ENCODE measurements at regions not wholly inside any gene's neighbourhood (a gene's known extent, or its start where the extent isn't known, plus 50 kb on each side); places are given as distances from the start of the nearest gene placed in this dataset.

DNA sequence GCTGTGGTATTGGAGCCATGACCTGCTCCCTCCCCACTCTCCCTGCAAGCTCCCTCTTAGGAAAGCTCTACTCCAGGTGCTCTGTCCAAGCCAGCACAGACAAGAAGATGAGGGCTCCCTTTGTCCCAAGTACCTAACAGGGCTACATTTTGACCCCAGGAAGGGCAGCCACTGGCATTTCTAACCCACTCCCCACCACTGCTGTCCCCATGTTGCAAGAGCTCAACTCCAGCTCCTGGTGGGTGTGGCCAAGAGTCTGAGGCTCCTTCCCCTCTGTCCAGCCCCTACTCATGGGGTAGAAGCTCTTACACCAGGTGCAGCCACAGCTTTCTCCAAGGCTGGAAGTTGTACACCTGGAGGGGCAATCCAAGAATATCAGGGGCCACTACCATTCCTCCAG lies 127.0 kb upstream of the NPAS2 start:
- no peaks in the 10 kb centered on the region for H3K36me3 ChIP-seq (replicated peaks; ENCODE audit: insufficient read depth, low read depth)
- H4K20me1 ChIP-seq (ENCODE audit: insufficient read depth, poor library complexity, severe bottlenecking): no peaks in the 10 kb centered on the region
- no peak overlapping the region for H3K4me2 ChIP-seq
- H3K9me2 ChIP-seq (replicated peaks; ENCODE audit: insufficient read depth): no peaks in the 10 kb centered on the region
- TF ChIP-seq, protein P1, sequence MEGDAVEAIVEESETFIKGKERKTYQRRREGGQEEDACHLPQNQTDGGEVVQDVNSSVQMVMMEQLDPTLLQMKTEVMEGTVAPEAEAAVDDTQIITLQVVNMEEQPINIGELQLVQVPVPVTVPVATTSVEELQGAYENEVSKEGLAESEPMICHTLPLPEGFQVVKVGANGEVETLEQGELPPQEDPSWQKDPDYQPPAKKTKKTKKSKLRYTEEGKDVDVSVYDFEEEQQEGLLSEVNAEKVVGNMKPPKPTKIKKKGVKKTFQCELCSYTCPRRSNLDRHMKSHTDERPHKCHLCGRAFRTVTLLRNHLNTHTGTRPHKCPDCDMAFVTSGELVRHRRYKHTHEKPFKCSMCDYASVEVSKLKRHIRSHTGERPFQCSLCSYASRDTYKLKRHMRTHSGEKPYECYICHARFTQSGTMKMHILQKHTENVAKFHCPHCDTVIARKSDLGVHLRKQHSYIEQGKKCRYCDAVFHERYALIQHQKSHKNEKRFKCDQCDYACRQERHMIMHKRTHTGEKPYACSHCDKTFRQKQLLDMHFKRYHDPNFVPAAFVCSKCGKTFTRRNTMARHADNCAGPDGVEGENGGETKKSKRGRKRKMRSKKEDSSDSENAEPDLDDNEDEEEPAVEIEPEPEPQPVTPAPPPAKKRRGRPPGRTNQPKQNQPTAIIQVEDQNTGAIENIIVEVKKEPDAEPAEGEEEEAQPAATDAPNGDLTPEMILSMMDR (IDR thresholded peaks at IDR 0.05; ENCODE audit: poor library complexity): no peak
- TF ChIP-seq EZH2 (IDR thresholded peaks at IDR 0.05; ENCODE audit: borderline replicate concordance) (no peak), EZH2phosphoT487 (IDR thresholded peaks at IDR 0.05; ENCODE audit: low read depth, severe bottlenecking, unreplicated experiment) (no peak)
- DNase-seq (ENCODE audit: low spot score): no peak
- H3K27me3 ChIP-seq: no peaks in the 10 kb centered on the region
- no peak overlapping the region for H3K27ac ChIP-seq
- H3K4me1 ChIP-seq (ENCODE audit: insufficient read depth): no peaks in the 10 kb centered on the region
- no peaks in the 10 kb centered on the region for H3K9me3 ChIP-seq (ENCODE audit: low read depth)
- no peaks in the 10 kb centered on the region for H3K79me2 ChIP-seq
- H3K4me3 ChIP-seq: no peak overlapping the region
- H2AFZ ChIP-seq: no peak overlapping the region

DNA sequence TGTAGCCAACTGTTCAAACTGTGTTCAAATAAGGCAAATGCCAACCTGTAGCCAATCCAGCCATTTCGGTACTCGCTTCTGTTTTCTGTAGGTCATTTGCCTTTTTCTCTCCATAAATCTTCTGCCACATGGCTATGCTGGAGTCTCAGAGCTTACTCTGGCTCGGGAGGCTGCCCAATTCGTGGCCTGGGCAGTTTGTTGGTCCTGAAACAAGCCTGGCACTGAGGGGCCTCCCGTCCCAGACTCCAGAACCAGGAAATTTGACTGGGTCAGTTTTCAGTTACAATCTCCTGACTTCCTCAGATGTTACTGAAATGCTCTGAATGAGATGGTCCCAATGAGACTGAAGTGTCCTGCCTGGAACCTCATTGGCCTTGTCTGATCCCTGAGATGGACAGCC lies 120.8 kb upstream of the NPAS2 start:
- Histone ChIP-seq H3K4me1 (ENCODE audit: insufficient read depth) (no peaks in the 10 kb centered on the region), H3K9me2 (replicated peaks; ENCODE audit: insufficient read depth) (no peaks in the 10 kb centered on the region), H3K9me3 (ENCODE audit: low read depth) (no peaks in the 10 kb centered on the region), H3K27ac (no peak overlapping the region), H3K36me3 (replicated peaks; ENCODE audit: insufficient read depth, low read depth) (no peaks in the 10 kb centered on the region), H4K20me1 (ENCODE audit: insufficient read depth, poor library complexity, severe bottlenecking) (no peaks in the 10 kb centered on the region), H3K27me3 (no peaks in the 10 kb centered on the region), H3K4me3 (no peak overlapping the region), H3K79me2 (no peaks in the 10 kb centered on the region), H2AFZ (no peak overlapping the region), H3K4me2 (no peak overlapping the region)
- WGBS (ENCODE audit: low lambda C conversion rate, missing lambda C conversion rate): 85% methylated on average over 5 of the region's 5 CpGs
- TF ChIP-seq EZH2 (IDR thresholded peaks at IDR 0.05; ENCODE audit: borderline replicate concordance) (no peak), EZH2phosphoT487 (IDR thresholded peaks at IDR 0.05; ENCODE audit: low read depth, severe bottlenecking, unreplicated experiment) (no peak)
- DNase-seq (ENCODE audit: low spot score): no peak

DNA sequence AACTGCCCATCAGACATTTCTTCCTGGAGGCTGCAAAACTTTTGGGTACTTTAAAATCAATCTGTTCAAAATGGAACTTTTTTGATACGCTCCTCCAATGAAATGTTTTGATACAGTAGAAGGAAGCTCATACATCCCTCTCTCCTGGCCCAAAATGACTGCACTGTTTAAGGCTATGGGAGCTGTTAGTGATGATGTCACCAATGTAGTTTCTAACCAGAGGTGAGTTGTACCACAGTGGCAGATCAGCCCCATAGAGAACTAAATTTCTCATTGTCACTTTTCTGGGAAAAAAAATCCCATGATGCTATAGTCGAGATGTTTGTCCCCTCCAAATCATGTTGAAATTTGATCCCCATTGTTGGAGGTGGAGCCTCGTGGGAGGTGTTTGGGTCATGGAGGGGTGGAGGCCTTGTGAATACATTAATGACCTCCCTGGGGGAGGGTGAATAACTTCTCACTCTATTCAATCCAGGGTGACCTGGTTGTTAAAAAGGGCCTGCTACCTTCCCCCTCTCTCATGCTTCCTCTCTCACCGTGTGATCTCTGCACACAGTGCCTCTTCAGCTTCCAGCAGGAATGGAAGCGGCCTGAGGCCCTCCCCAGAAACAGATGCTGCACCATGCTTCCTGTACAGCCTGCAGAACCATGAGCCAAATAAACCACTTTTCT lies 117.4 kb upstream of the NPAS2 start:
- Histone ChIP-seq H3K9me3 (ENCODE audit: low read depth) (no peaks in the 10 kb centered on the region), H2AFZ (no peak overlapping the region), H3K27me3 (no peaks in the 10 kb centered on the region), H3K79me2 (no peaks in the 10 kb centered on the region), H3K4me3 (no peak overlapping the region), H3K4me2 (no peak overlapping the region), H4K20me1 (ENCODE audit: insufficient read depth, poor library complexity, severe bottlenecking) (no peaks in the 10 kb centered on the region), H3K27ac (no peak overlapping the region), H3K4me1 (ENCODE audit: insufficient read depth) (no peaks in the 10 kb centered on the region), H3K36me3 (replicated peaks; ENCODE audit: insufficient read depth, low read depth) (no peaks in the 10 kb centered on the region), H3K9me2 (replicated peaks; ENCODE audit: insufficient read depth) (no peaks in the 10 kb centered on the region)
- 78% methylated on average over 5 of the region's 5 CpGs for WGBS (ENCODE audit: low lambda C conversion rate, missing lambda C conversion rate)
- TF ChIP-seq, protein P1 (IDR thresholded peaks at IDR 0.05; ENCODE audit: poor library complexity): no peak
- no peak for TF ChIP-seq EZH2phosphoT487 (IDR thresholded peaks at IDR 0.05; ENCODE audit: low read depth, severe bottlenecking, unreplicated experiment)
- no peak for TF ChIP-seq EZH2 (IDR thresholded peaks at IDR 0.05; ENCODE audit: borderline replicate concordance)
- DNase-seq (ENCODE audit: low spot score): no peak

- Histone ChIP-seq H3K27ac (no peak overlapping the region), H3K4me2 (no peak overlapping the region), H3K4me1 (ENCODE audit: insufficient read depth) (no peaks in the 10 kb centered on the region), H3K27me3 (no peaks in the 10 kb centered on the region), H3K9me2 (replicated peaks; ENCODE audit: insufficient read depth) (no peaks in the 10 kb centered on the region), H3K9me3 (ENCODE audit: low read depth) (no peaks in the 10 kb centered on the region), H3K36me3 (replicated peaks; ENCODE audit: insufficient read depth, low read depth) (no peaks in the 10 kb centered on the region), H3K4me3 (no peak overlapping the region), H3K79me2 (no peaks in the 10 kb centered on the region), H4K20me1 (ENCODE audit: insufficient read depth, poor library complexity, severe bottlenecking) (no peaks in the 10 kb centered on the region), H2AFZ (no peak overlapping the region)
- DNase-seq (ENCODE audit: low spot score): no peak
- 77% methylated on average over 5 of the region's 5 CpGs for WGBS (ENCODE audit: low lambda C conversion rate, missing lambda C conversion rate)
- TF ChIP-seq, protein P1 (IDR thresholded peaks at IDR 0.05; ENCODE audit: poor library complexity): no peak
- TF ChIP-seq EZH2 (IDR thresholded peaks at IDR 0.05; ENCODE audit: borderline replicate concordance) (no peak), EZH2phosphoT487 (IDR thresholded peaks at IDR 0.05; ENCODE audit: low read depth, severe bottlenecking, unreplicated experiment) (no peak)
Observed at GRCh38 chr2:100703213-100703612, 116.7 kb upstream of the NPAS2 start.
